ENCODE measurements at regions not wholly inside any gene's neighbourhood (a gene's known extent, or its start where the extent isn't known, plus 50 kb on each side); places are given as distances from the start of the nearest gene placed in this dataset.

GRCh38 chr9:12391839-12392509 is 301.2 kb upstream of the TYRP1 start:
- TF ChIP-seq ZNF512 (CRISPR knock-in tag; IDR thresholded peaks at IDR 0.05; ENCODE audit: borderline replicate concordance) (no peak), CBFB (CRISPR knock-in tag; IDR thresholded peaks at IDR 0.05; ENCODE audit: low read depth) (no peak), FOXP1 (CRISPR knock-in tag; IDR thresholded peaks at IDR 0.05; ENCODE audit: borderline replicate concordance) (no peak), SOX15 (CRISPR knock-in tag; IDR thresholded peaks at IDR 0.05) (no peak), USF2 (CRISPR knock-in tag; IDR thresholded peaks at IDR 0.05) (no peak), ZNF232 (CRISPR knock-in tag; IDR thresholded peaks at IDR 0.05) (no peak), CREB1 (CRISPR knock-in tag; IDR thresholded peaks at IDR 0.05) (no peak), NFE2L1 (CRISPR knock-in tag; IDR thresholded peaks at IDR 0.05) (no peak), ARID4B (CRISPR knock-in tag; IDR thresholded peaks at IDR 0.05; ENCODE audit: borderline replicate concordance) (no peak), ZBTB21 (CRISPR knock-in tag; IDR thresholded peaks at IDR 0.05; ENCODE audit: borderline replicate concordance) (no peak), GRHL2 (CRISPR knock-in tag; IDR thresholded peaks at IDR 0.05; ENCODE audit: insufficient replicate concordance, severe bottlenecking) (no peak), JUN (CRISPR knock-in tag; IDR thresholded peaks at IDR 0.05) (no peak), SP1 (CRISPR knock-in tag; conservative IDR thresholded peaks at IDR 0.05) (no peak), ERG (CRISPR knock-in tag; IDR thresholded peaks at IDR 0.05) (no peak), FOXK1 (CRISPR knock-in tag; IDR thresholded peaks at IDR 0.05) (no peak), ESRRA (CRISPR knock-in tag; IDR thresholded peaks at IDR 0.05; ENCODE audit: borderline replicate concordance) (no peak), IRF1 (CRISPR knock-in tag; IDR thresholded peaks at IDR 0.05) (no peak), ZMAT4 (CRISPR knock-in tag; IDR thresholded peaks at IDR 0.05) (no peak), CDX4 (CRISPR knock-in tag; IDR thresholded peaks at IDR 0.05; ENCODE audit: borderline replicate concordance) (no peak)
- ATAC-seq: no peak
- peaks cover 8% of the 10 kb centered on the region; the same call in 1 of the 2 replicates for H3K4me1 Mint-ChIP-seq
- H3K27me3 Mint-ChIP-seq (ENCODE audit: low read depth): no peaks in the 10 kb centered on the region
- ChIA-PET CTCF (no interaction called here), POLR2A (no interaction called here)
- no peak overlapping the region for H3K27ac Mint-ChIP-seq
- no peak overlapping the region for H3K4me3 Mint-ChIP-seq
- no peak for DNase-seq (ENCODE audit: low spot score)
- no peaks in the 10 kb centered on the region for H3K9me3 Mint-ChIP-seq
- H3K36me3 Mint-ChIP-seq: no peaks in the 10 kb centered on the region
